ENCODE measurements at regions not wholly inside any gene's neighbourhood (a gene's known extent, or its start where the extent isn't known, plus 50 kb on each side); places are given as distances from the start of the nearest gene placed in this dataset.

DNA sequence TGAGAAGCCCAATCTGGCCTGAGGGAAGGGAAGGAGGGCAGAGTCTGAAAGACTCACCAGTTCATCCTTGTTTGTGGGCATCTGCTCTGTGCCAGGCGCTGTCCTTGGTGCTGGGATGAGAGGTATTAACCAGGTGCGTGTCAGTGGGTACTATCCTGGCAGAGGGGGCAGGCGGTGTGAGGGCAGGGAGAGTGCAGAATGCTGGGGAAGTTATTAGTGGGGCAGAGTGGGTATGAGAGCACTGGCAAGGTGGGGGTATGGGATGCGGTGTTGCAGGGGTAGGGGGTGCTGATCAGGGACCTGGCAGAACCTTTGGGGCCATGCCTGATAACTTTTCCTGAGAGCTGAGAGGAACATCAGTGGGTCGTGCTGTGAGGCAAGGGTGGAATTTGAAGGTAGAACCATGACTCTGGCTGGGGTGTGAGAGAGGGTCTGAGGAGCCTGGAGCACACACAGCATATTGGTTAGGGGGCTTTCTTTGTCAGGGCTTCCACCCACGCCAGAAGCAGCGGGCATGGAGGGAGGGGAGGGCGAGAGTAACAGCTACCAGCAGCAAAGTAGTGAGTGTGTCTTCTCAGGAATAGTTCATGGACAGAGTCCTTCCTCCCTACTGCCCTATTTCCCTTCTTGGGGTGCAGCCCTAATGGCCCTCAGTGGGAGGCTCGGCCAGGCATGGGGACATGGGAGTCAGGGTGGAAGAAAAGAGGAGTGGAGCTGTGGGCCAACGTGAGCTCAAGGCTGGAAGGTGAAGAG, 290.7 kb downstream of the CYP26B1 start:
- TF ChIP-seq, protein P1, sequence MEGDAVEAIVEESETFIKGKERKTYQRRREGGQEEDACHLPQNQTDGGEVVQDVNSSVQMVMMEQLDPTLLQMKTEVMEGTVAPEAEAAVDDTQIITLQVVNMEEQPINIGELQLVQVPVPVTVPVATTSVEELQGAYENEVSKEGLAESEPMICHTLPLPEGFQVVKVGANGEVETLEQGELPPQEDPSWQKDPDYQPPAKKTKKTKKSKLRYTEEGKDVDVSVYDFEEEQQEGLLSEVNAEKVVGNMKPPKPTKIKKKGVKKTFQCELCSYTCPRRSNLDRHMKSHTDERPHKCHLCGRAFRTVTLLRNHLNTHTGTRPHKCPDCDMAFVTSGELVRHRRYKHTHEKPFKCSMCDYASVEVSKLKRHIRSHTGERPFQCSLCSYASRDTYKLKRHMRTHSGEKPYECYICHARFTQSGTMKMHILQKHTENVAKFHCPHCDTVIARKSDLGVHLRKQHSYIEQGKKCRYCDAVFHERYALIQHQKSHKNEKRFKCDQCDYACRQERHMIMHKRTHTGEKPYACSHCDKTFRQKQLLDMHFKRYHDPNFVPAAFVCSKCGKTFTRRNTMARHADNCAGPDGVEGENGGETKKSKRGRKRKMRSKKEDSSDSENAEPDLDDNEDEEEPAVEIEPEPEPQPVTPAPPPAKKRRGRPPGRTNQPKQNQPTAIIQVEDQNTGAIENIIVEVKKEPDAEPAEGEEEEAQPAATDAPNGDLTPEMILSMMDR (IDR thresholded peaks at IDR 0.05) = no peak
- TF ChIP-seq POLR2A (IDR thresholded peaks at IDR 0.05) (no peak), POLR2AphosphoS5 (IDR thresholded peaks at IDR 0.05) (no peak)

All from prostate gland (tissue), 2 donors.